ENCODE measurements at regions not wholly inside any gene's neighbourhood (a gene's known extent, or its start where the extent isn't known, plus 50 kb on each side); places are given as distances from the start of the nearest gene placed in this dataset.

GRCh38 chr11:31960126-31960525 lies 130.7 kb upstream of the RCN1 start:
- Histone ChIP-seq H4K20me1 (ENCODE audit: insufficient read depth, low read length) (no peaks in the 10 kb centered on the region), H3K4me1 (ENCODE audit: insufficient read depth, low read length) (no peaks in the 10 kb centered on the region), H3K79me2 (ENCODE audit: insufficient read depth, low read length) (no peaks in the 10 kb centered on the region), H3K27ac (ENCODE audit: low read depth, low read length) (no peak overlapping the region), H3K27me3 (ENCODE audit: insufficient read depth, low read length) (peaks cover 9% of the 10 kb centered on the region), H3K4me2 (ENCODE audit: insufficient read depth, low read length) (no peak overlapping the region), H2AFZ (ENCODE audit: low read length) (no peak overlapping the region), H3K4me3 (ENCODE audit: insufficient read depth, low read length) (no peak overlapping the region), H3K36me3 (ENCODE audit: insufficient read depth, low read length) (no peaks in the 10 kb centered on the region), H3K9me3 (ENCODE audit: low read depth, low read length) (no peaks in the 10 kb centered on the region)
- no peak for TF ChIP-seq CTCF (IDR thresholded peaks at IDR 0.05; ENCODE audit: extremely low read depth, low read depth, low read length)
- no peak for DNase-seq (ENCODE audit: insufficient read length, low spot score, missing footprints)

GRCh38 chr11:31959716-31960115 lies 131.2 kb upstream of the RCN1 start:
- H3K27me3 ChIP-seq (ENCODE audit: insufficient read depth, low read length), result peaks cover 9% of the 10 kb centered on the region
- no peak overlapping the region for H2AFZ ChIP-seq (ENCODE audit: low read length)
- H3K4me2 ChIP-seq (ENCODE audit: insufficient read depth, low read length), result no peak overlapping the region
- no peak overlapping the region for H3K27ac ChIP-seq (ENCODE audit: low read depth, low read length)
- no peaks in the 10 kb centered on the region for H3K36me3 ChIP-seq (ENCODE audit: insufficient read depth, low read length)
- no peak for TF ChIP-seq CTCF (IDR thresholded peaks at IDR 0.05; ENCODE audit: extremely low read depth, low read depth, low read length)
- no peaks in the 10 kb centered on the region for H3K9me3 ChIP-seq (ENCODE audit: low read depth, low read length)
- H3K4me3 ChIP-seq (ENCODE audit: insufficient read depth, low read length), result no peak overlapping the region
- no peak for DNase-seq (ENCODE audit: insufficient read length, low spot score, missing footprints)
- H4K20me1 ChIP-seq (ENCODE audit: insufficient read depth, low read length), result no peaks in the 10 kb centered on the region
- no peaks in the 10 kb centered on the region for H3K4me1 ChIP-seq (ENCODE audit: insufficient read depth, low read length)
- H3K79me2 ChIP-seq (ENCODE audit: insufficient read depth, low read length), result no peaks in the 10 kb centered on the region

DNA sequence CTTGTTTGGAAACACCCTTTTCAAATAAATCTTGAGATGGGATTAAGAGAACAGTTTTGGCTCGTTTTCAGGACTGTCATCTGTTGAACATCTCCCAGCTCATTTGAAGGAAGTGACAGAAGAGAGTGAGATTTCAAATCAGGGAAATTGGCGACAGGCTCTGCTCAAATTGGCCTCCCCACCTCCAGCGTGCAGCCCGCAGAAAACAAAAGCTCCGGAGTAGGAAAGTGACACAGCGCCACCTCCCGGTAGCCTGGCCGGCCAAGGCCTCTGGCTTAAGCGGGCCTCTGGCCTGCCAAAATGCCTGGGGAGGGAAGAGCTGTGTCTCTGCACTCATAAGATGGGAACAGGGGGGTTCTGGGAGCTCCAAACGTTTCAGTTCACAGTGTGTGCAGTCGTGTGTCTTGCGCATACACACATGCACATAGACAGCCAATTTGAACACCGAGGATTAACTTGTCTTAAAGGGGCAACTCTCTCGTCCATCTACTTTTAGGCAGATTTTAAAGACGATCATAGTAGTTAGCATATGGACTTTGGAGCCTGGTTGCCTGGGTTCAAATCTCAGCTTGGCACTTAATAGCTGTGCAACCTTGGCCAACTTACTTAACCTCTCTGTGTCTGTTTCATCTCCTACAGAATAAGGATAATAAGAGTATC lies 132.7 kb upstream of the RCN1 start:
- no peak for DNase-seq (ENCODE audit: insufficient read length, low spot score, missing footprints)
- Histone ChIP-seq H3K4me3 (ENCODE audit: insufficient read depth, low read length) (no peak overlapping the region), H3K9me3 (ENCODE audit: low read depth, low read length) (no peaks in the 10 kb centered on the region), H3K27ac (ENCODE audit: low read depth, low read length) (no peak overlapping the region), H4K20me1 (ENCODE audit: insufficient read depth, low read length) (no peaks in the 10 kb centered on the region), H3K4me2 (ENCODE audit: insufficient read depth, low read length) (peak overlapping the region; percentile 41), H3K4me1 (ENCODE audit: insufficient read depth, low read length) (no peaks in the 10 kb centered on the region), H2AFZ (ENCODE audit: low read length) (peak overlapping the region; percentile 70), H3K36me3 (ENCODE audit: insufficient read depth, low read length) (no peaks in the 10 kb centered on the region), H3K27me3 (ENCODE audit: insufficient read depth, low read length) (peaks cover 6% of the 10 kb centered on the region), H3K79me2 (ENCODE audit: insufficient read depth, low read length) (no peaks in the 10 kb centered on the region)
- peak; percentile 83 for TF ChIP-seq CTCF (IDR thresholded peaks at IDR 0.05; ENCODE audit: extremely low read depth, low read depth, low read length)

DNA sequence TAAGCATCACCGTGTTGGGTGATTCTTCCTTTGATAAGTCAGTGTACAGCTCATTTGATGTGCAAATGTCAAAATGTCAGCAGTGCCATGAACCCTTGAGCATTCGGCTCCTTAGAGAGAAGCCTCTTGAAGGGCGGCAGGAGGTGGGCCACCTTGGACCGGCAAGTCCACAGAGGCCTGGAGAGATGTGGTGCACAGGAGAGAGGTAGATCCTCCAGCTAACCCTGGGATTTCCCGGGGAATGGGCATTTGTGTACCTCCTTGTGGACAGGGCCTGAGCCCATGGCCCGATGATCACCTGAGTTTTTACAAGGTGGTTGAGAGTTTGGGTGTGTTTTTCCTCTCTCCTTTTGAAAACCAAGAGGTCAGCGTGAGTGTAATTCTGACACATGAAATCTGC lies 133.2 kb upstream of the RCN1 start:
- H3K4me2 ChIP-seq (ENCODE audit: insufficient read depth, low read length), result peak overlapping the region; percentile 41
- H3K4me1 ChIP-seq (ENCODE audit: insufficient read depth, low read length), result no peaks in the 10 kb centered on the region
- H4K20me1 ChIP-seq (ENCODE audit: insufficient read depth, low read length), result no peaks in the 10 kb centered on the region
- no peak overlapping the region for H3K27ac ChIP-seq (ENCODE audit: low read depth, low read length)
- H3K9me3 ChIP-seq (ENCODE audit: low read depth, low read length), result no peaks in the 10 kb centered on the region
- TF ChIP-seq CTCF (IDR thresholded peaks at IDR 0.05; ENCODE audit: extremely low read depth, low read depth, low read length), result no peak
- DNase-seq (ENCODE audit: insufficient read length, low spot score, missing footprints), result no peak
- no peak overlapping the region for H3K4me3 ChIP-seq (ENCODE audit: insufficient read depth, low read length)
- peak overlapping the region; percentile 70 for H2AFZ ChIP-seq (ENCODE audit: low read length)
- H3K79me2 ChIP-seq (ENCODE audit: insufficient read depth, low read length), result no peaks in the 10 kb centered on the region
- H3K27me3 ChIP-seq (ENCODE audit: insufficient read depth, low read length), result peaks cover 6% of the 10 kb centered on the region
- H3K36me3 ChIP-seq (ENCODE audit: insufficient read depth, low read length), result no peaks in the 10 kb centered on the region

Data from osteoblast (primary cell).